ENCODE measurements at regions not wholly inside any gene's neighbourhood (a gene's known extent, or its start where the extent isn't known, plus 50 kb on each side); places are given as distances from the start of the nearest gene placed in this dataset.

DNA sequence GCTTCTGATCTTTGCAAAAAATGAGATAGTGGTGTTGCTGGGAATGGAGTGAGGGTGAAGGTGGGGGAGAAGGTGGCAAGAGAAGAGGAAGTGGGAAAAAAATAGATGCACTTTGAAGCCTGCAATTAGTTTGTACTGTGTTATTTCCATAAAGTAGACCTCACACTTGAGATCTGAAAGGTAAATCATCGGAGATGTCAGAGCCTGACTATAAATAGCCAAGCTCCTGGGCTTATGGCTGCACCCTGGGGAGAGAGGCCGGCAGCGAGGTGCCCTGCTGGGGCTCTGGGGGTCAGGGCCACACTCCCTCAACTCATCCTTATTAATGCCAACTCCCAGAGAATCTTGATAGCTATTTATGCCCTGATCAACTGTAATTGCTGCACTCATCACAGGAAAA lies 134.4 kb downstream of the NXPE2 start:
- no peak for TF ChIP-seq EZH2phosphoT487 (IDR thresholded peaks at IDR 0.05)
- TF ChIP-seq, protein P1, sequence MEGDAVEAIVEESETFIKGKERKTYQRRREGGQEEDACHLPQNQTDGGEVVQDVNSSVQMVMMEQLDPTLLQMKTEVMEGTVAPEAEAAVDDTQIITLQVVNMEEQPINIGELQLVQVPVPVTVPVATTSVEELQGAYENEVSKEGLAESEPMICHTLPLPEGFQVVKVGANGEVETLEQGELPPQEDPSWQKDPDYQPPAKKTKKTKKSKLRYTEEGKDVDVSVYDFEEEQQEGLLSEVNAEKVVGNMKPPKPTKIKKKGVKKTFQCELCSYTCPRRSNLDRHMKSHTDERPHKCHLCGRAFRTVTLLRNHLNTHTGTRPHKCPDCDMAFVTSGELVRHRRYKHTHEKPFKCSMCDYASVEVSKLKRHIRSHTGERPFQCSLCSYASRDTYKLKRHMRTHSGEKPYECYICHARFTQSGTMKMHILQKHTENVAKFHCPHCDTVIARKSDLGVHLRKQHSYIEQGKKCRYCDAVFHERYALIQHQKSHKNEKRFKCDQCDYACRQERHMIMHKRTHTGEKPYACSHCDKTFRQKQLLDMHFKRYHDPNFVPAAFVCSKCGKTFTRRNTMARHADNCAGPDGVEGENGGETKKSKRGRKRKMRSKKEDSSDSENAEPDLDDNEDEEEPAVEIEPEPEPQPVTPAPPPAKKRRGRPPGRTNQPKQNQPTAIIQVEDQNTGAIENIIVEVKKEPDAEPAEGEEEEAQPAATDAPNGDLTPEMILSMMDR (IDR thresholded peaks at IDR 0.05), result no peak

Data from neural progenitor cell (in vitro differentiated cells).